ENCODE measurements at regions not wholly inside any gene's neighbourhood (a gene's known extent, or its start where the extent isn't known, plus 50 kb on each side); places are given as distances from the start of the nearest gene placed in this dataset.

DNA sequence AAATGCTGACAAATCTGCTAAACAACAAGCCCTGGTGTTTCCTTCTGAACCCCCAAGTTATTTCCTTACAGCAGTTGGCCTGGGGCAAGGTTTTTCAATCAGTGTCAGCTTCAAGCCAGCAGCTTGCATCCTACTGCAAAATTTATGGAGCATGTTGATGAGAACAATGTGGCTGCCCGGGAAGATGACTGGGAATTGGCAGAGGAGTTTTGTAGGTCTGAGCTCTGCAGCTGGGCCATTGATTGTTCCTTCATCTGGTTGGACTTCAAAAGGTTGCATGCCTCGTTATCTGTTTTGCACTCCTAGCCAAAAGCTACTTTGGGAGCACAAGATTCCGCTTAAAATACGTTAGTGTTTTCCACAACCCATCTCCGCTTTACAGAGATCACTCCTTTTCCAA lies 1030.3 kb upstream of the LCORL start:
- CTCF ChIA-PET, result no interaction called here
- intact Hi-C loops (cut with micrococcal nuclease) (no loop called here), dilution Hi-C loops (cut with MboI; ENCODE audit: extremely low pct_ligation_motif_present, low sequenced_read_pairs) (no loop called here)
- TF ChIP-seq EZH2 (IDR thresholded peaks at IDR 0.05; ENCODE audit: borderline replicate concordance, low read depth, low read length, severe bottlenecking) (no peak), POLR2A (IDR thresholded peaks at IDR 0.05; ENCODE audit: low read depth, low read length) (no peak), FOS (IDR thresholded peaks at IDR 0.05; ENCODE audit: borderline replicate concordance, insufficient read depth, low read length) (no peak), POLR2AphosphoS5 (IDR thresholded peaks at IDR 0.05; ENCODE audit: insufficient read depth, low read depth, low read length) (no peak), GATA2 (IDR thresholded peaks at IDR 0.05; ENCODE audit: insufficient read depth, insufficient read length, low read depth, low read length) (no peak), JUN (IDR thresholded peaks at IDR 0.05; ENCODE audit: borderline replicate concordance, insufficient read depth, insufficient read length, low read depth) (no peak), MYC (IDR thresholded peaks at IDR 0.05; ENCODE audit: low read depth, low read length) (no peak)
- TF ChIP-seq, protein P1, sequence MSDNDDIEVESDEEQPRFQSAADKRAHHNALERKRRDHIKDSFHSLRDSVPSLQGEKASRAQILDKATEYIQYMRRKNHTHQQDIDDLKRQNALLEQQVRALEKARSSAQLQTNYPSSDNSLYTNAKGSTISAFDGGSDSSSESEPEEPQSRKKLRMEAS (IDR thresholded peaks at IDR 0.05; ENCODE audit: insufficient read depth, insufficient read length), result no peak
- TF ChIP-seq, protein P2, sequence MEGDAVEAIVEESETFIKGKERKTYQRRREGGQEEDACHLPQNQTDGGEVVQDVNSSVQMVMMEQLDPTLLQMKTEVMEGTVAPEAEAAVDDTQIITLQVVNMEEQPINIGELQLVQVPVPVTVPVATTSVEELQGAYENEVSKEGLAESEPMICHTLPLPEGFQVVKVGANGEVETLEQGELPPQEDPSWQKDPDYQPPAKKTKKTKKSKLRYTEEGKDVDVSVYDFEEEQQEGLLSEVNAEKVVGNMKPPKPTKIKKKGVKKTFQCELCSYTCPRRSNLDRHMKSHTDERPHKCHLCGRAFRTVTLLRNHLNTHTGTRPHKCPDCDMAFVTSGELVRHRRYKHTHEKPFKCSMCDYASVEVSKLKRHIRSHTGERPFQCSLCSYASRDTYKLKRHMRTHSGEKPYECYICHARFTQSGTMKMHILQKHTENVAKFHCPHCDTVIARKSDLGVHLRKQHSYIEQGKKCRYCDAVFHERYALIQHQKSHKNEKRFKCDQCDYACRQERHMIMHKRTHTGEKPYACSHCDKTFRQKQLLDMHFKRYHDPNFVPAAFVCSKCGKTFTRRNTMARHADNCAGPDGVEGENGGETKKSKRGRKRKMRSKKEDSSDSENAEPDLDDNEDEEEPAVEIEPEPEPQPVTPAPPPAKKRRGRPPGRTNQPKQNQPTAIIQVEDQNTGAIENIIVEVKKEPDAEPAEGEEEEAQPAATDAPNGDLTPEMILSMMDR (IDR thresholded peaks at IDR 0.05; ENCODE audit: extremely low read depth in 1 of 2, insufficient read depth in 1 of 2, low read depth in 1 of 2, low read length in 2 of 2), result no peak
- DNase-seq (ENCODE audit: low read depth, low spot score) (peak; percentile 2), FAIRE-seq (no peak)
- no peaks in the 10 kb centered on the region for H3K4me1 ChIP-seq (ENCODE audit: control insufficient read depth, extremely low read depth, insufficient read depth, low read length)
- no peak overlapping the region for H3K27ac ChIP-seq (ENCODE audit: insufficient read depth, low read depth, low read length)
- no TSS peak for BruUV-seq (replicated peaks)
- H3K79me2 ChIP-seq (ENCODE audit: control insufficient read depth, insufficient read depth, low read length), result no peaks in the 10 kb centered on the region
- no peaks in the 10 kb centered on the region for H3K9me3 ChIP-seq (replicated peaks; ENCODE audit: control insufficient read depth, insufficient read depth, low read length)
- H2AFZ ChIP-seq (ENCODE audit: low read depth, low read length), result no peak overlapping the region
- H4K20me1 ChIP-seq (replicated peaks; ENCODE audit: control insufficient read depth, extremely low read depth, insufficient read depth, low read length), result no peaks in the 10 kb centered on the region
- H3K36me3 ChIP-seq (ENCODE audit: control insufficient read depth in 2 of 2, extremely low read depth in 1 of 2, insufficient read depth in 2 of 2, low read length in 2 of 2), result no peaks in the 10 kb centered on the region
- H3K4me3 ChIP-seq (replicated peaks in 1 of 3; ENCODE audit: insufficient read depth in 1 of 3, low read depth in 1 of 3, low read length in 3 of 3), result no peak overlapping the region
- no peak overlapping the region for H3K4me2 ChIP-seq (ENCODE audit: insufficient read depth, low read length)
- no peaks in the 10 kb centered on the region for H3K27me3 ChIP-seq (ENCODE audit: control insufficient read depth in 2 of 2, insufficient read depth in 2 of 2, low read length in 2 of 2)
- H3K9ac ChIP-seq (replicated peaks; ENCODE audit: extremely low read depth, insufficient read depth, low read length), result no peak overlapping the region
- POLR2A ChIA-PET, result no interaction called here
- H3K9me1 ChIP-seq (replicated peaks; ENCODE audit: control insufficient read depth, extremely low read depth, insufficient read depth, low read length), result no peaks in the 10 kb centered on the region

Measured in endothelial cell of umbilical vein (primary cell).